ENCODE measurements at regions not wholly inside any gene's neighbourhood (a gene's known extent, or its start where the extent isn't known, plus 50 kb on each side); places are given as distances from the start of the nearest gene placed in this dataset.

DNA sequence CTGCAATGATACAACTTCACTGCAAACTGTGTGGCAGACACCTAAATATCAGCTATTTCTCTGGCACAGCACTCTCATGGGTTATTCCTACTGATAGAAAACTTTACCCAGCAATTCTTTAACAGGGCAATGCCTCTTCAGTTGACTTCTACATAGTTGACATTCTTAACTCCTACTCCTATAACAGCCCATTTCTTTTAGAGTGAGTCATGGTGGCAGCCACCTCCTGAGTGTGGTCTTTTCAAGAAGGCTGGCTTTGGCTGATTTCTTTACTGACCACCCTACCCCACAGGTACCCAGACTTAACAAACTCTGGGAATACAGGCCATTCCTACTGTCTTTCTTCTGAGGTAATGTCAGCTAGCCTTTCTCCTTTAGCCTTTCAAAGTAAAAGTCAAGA is 805.8 kb upstream of the ADGRL2 start:
- TF ChIP-seq, protein P1, sequence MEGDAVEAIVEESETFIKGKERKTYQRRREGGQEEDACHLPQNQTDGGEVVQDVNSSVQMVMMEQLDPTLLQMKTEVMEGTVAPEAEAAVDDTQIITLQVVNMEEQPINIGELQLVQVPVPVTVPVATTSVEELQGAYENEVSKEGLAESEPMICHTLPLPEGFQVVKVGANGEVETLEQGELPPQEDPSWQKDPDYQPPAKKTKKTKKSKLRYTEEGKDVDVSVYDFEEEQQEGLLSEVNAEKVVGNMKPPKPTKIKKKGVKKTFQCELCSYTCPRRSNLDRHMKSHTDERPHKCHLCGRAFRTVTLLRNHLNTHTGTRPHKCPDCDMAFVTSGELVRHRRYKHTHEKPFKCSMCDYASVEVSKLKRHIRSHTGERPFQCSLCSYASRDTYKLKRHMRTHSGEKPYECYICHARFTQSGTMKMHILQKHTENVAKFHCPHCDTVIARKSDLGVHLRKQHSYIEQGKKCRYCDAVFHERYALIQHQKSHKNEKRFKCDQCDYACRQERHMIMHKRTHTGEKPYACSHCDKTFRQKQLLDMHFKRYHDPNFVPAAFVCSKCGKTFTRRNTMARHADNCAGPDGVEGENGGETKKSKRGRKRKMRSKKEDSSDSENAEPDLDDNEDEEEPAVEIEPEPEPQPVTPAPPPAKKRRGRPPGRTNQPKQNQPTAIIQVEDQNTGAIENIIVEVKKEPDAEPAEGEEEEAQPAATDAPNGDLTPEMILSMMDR (conservative IDR thresholded peaks at IDR 0.05; ENCODE audit: low read depth, low read length), result no peak
- no peak for TF ChIP-seq EZH2 (IDR thresholded peaks at IDR 0.05; ENCODE audit: borderline replicate concordance, low read depth, low read length, poor library complexity, severe bottlenecking)

All from A673 (cell line).